CD4-positive, alpha-beta T cell (primary cell): ENCODE measurements at regions not wholly inside any gene's neighbourhood (a gene's known extent, or its start where the extent isn't known, plus 50 kb on each side); places are given as distances from the start of the nearest gene placed in this dataset.
"Not testable (repeated sequence)": the region's sequence is repeated elsewhere in the genome, so short reads cannot be mapped to it uniquely, and the experiment has no call there.

Experiments used
- ATAC-seq: fragments of 200-7000 bp; cut with Tn5 transposase; one replicate; pipeline ENCODE4 v1.10.0; 2022; ENCODE audit warnings: mild to moderate bottlenecking; ENCODE audit not compliant: poor library complexity
- CTCF ChIA-PET: fragments of 350-600 bp; sonication (Branson Sonifier 250); formaldehyde crosslinking; loops from one replicate; lab custom pipeline; 2021; ENCODE audit warnings: antibody characterized with exemption, inconsistent platforms; lab: Charles Lee
- POLR2A ChIA-PET: fragments of 350-600 bp; sonication (Branson Sonifier 250); formaldehyde crosslinking; loops from one replicate; lab custom pipeline; 2021; ENCODE audit warnings: antibody characterized with exemption, inconsistent platforms; lab: Charles Lee
- DNase-seq, 14 experiments: peaks; one replicate each; pipeline ENCODE4 v3.0.0-alpha.2; 2013 to 2020; ENCODE audit warnings: mixed read lengths in 2 of 14
- H3K27ac ChIP-seq, 2 donors: one replicate each; pipeline versions ENCODE4 v1.5.1 to v1.7.0; 2013; ENCODE audit warnings: low read length in 2 of 2, low read depth in 1 of 2, mild to moderate bottlenecking in 1 of 2
- H3K27me3 ChIP-seq, 2 experiments: 1 replicate in 1 of 2; 2 replicates in 1 of 2; pipeline versions ENCODE4 v1.6.1 to v1.7.0; 2013; ENCODE audit warnings: low read length in 2 of 2, control low read depth in 1 of 2, mild to moderate bottlenecking in 1 of 2, moderate library complexity in 1 of 2; ENCODE audit not compliant: insufficient read depth in 2 of 2, control insufficient read depth in 1 of 2
- H3K36me3 ChIP-seq: one replicate; pipeline ENCODE4 v1.6.1; 2013; ENCODE audit warnings: low read length, control low read depth; ENCODE audit not compliant: insufficient read depth
- H3K4me1 ChIP-seq: one replicate; pipeline ENCODE4 v1.6.1; 2013; ENCODE audit warnings: low read length, control low read depth; ENCODE audit not compliant: insufficient read depth
- H3K4me3 ChIP-seq: one replicate; pipeline ENCODE4 v1.5.1; 2013; ENCODE audit warnings: mild to moderate bottlenecking, low read length, moderate library complexity
- H3K9me3 ChIP-seq, 2 experiments: 1 replicate in 1 of 2; 2 replicates in 1 of 2; pipeline versions ENCODE4 v1.6.1 to v1.7.0; 2013; ENCODE audit warnings: low read length in 2 of 2, mild to moderate bottlenecking in 2 of 2, control low read depth in 1 of 2, moderate library complexity in 1 of 2; ENCODE audit not compliant: control insufficient read depth in 1 of 2, insufficient read depth in 1 of 2
- H3K27ac Mint-ChIP-seq: one replicate; pipeline ENCODE4 v1.8.0; 2020; ENCODE audit warnings: mixed read lengths
- H3K27me3 Mint-ChIP-seq: one replicate; pipeline ENCODE4 v1.8.0; 2021; ENCODE audit warnings: mixed read lengths
- H3K36me3 Mint-ChIP-seq: one replicate; pipeline ENCODE4 v1.8.0; 2021; ENCODE audit warnings: low read depth, mixed read lengths
- H3K4me1 Mint-ChIP-seq: one replicate; pipeline ENCODE4 v1.8.0; 2021; ENCODE audit warnings: low read depth, mixed read lengths
- H3K4me3 Mint-ChIP-seq: one replicate; pipeline ENCODE4 v1.8.0; 2020; ENCODE audit warnings: mild to moderate bottlenecking, mixed read lengths
- H3K9me3 Mint-ChIP-seq: one replicate; pipeline ENCODE4 v1.8.0; 2020; ENCODE audit warnings: mixed read lengths
- CTCF ChIP-seq: fragments of 200-600 bp; IDR thresholded peaks from one replicate; pipeline ENCODE4 v1.8.0; 2022; ENCODE audit warnings: antibody characterized with exemption, mild to moderate bottlenecking
- intact Hi-C, 2 experiments: fragments of 100-400 bp; cut with DNase I in 1 of 2; cut with micrococcal nuclease in 1 of 2; formaldehyde crosslinking; loops; one replicate each; pipeline versions ENCODE4 v1.15.1 to v1.9.0; 2023 to 2025; cut with DNase I, micrococcal nuclease

DNA sequence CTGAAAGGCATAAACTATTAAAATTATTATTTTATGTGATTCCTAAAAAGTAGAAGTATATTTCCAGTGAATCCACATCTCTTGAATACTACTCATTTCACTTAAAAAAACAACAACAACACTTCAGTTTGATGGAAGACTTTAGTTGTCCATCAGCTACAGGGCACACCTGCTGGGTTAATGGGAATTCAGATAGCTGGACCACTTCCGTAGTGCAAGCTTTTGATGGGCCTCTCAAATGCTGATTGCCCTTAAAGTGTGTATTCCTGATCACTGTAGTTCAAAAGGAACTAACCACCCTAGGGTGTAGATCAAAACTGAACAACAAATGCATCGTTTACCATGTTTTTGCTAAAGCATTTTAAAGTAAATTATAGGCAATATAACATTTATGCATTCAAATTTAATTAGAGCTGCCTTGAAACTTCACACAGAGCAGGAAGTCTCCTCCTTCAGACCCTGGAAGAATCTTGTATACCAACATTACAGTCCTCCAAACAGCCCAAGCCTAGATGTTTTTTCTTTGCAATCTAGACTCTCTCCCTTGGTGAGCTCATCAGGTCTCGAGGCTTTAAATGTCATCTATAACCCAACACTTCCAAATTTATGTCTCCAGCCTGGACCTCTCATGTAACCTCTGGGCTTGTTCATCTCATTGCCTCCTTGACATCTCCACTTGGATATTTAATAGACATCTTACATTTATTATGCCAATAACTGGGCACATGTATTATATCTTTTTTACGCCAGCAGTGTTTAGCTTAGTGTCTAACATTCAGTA, 510.1 kb upstream of the SLC39A10 start:
- peaks cover 4% of the 10 kb centered on the region for H3K9me3 Mint-ChIP-seq
- no peak overlapping the region for H3K27ac Mint-ChIP-seq
- Histone ChIP-seq H3K9me3 (no peaks in the 10 kb centered on the region), H3K4me3 (no peak overlapping the region), H3K27me3 (no peaks in the 10 kb centered on the region), H3K27ac (no peak overlapping the region), H3K4me1 (no peaks in the 10 kb centered on the region), H3K36me3 (no peaks in the 10 kb centered on the region)
- H3K4me3 Mint-ChIP-seq = no peak overlapping the region
- CTCF ChIA-PET = interaction anchor here (1.2 kb wide), 1 partner anchor 10 kb away, joined by 3 read pairs; no protein-coding TSS in a partner anchor
- POLR2A ChIA-PET = no interaction called here
- no peak for TF ChIP-seq CTCF
- H3K4me1 Mint-ChIP-seq = no peaks in the 10 kb centered on the region
- no peak for DNase-seq
- no peaks in the 10 kb centered on the region for H3K36me3 Mint-ChIP-seq
- no peaks in the 10 kb centered on the region for H3K27me3 Mint-ChIP-seq
- intact Hi-C loops = no loop called here
- no peak for ATAC-seq

DNA sequence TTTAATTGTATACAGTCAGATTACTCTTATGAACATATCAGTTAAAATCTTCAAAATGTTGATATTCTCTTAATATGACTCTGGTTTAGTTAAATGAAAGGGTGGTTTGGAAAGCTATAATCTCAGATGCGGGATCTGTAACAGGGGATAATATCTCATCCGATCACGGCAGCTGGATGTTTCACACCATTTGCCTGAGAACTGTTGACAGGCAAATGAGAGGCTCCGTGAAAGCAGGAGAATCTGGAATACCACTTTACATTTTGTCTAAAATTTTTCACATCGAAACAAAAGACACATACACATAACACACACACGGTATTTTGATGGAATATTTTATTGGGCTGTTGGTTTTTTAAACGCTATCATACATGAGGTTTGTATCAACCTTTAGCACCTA, 518.6 kb upstream of the SLC39A10 start:
- H3K36me3 ChIP-seq = no peaks in the 10 kb centered on the region
- no peak overlapping the region for H3K27ac ChIP-seq
- no peaks in the 10 kb centered on the region for H3K9me3 ChIP-seq
- no peak for ATAC-seq
- H3K27me3 ChIP-seq = no peaks in the 10 kb centered on the region
- ChIA-PET CTCF (no interaction called here), POLR2A (no interaction called here)
- H3K4me1 ChIP-seq = no peaks in the 10 kb centered on the region
- no peaks in the 10 kb centered on the region for H3K36me3 Mint-ChIP-seq
- intact Hi-C loops = no loop called here
- TF ChIP-seq CTCF = no peak
- H3K27ac Mint-ChIP-seq = no peak overlapping the region
- no peaks in the 10 kb centered on the region for H3K27me3 Mint-ChIP-seq
- no peaks in the 10 kb centered on the region for H3K9me3 Mint-ChIP-seq
- H3K4me1 Mint-ChIP-seq = no peaks in the 10 kb centered on the region
- no peak for DNase-seq
- H3K4me3 ChIP-seq = no peak overlapping the region
- no peak overlapping the region for H3K4me3 Mint-ChIP-seq

DNA sequence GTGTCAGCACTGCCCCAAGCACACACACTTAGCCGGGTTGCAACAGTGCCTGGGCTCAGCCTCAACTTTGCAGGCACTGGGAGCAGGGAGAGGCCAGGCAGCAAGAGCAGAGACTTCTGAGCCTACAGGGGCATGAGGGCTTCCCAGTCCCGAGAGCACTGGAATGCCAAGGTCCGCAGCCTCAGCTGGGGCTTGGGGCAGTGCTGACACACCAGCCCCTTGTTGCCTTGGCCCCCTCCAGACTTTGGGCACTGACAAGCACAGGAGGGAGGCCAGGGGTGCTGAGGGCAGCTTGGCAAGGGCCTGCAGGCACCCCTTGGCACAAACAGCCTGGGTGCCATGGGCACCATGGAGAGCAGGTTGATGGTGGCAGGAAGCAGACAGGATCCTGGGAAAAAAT, 531.1 kb upstream of the SLC39A10 start:
- H3K9me3 ChIP-seq, H3K4me1 Mint-ChIP-seq, H3K4me1 ChIP-seq, H3K4me3 ChIP-seq, DNase-seq, H3K36me3 ChIP-seq, CTCF ChIA-PET, H3K36me3 Mint-ChIP-seq, H3K27me3 ChIP-seq, H3K27me3 Mint-ChIP-seq, H3K4me3 Mint-ChIP-seq, H3K27ac ChIP-seq, POLR2A ChIA-PET, H3K27ac Mint-ChIP-seq, ATAC-seq, H3K9me3 Mint-ChIP-seq, intact Hi-C loops: not testable (repeated sequence)
